Keratinocyte (primary cell): ENCODE measurements at regions not wholly inside any gene's neighbourhood (a gene's known extent, or its start where the extent isn't known, plus 50 kb on each side); places are given as distances from the start of the nearest gene placed in this dataset.

Experiments used
- DNase-seq: peaks from one replicate; pipeline ENCODE4 v3.0.0-alpha.2; 2011; ENCODE audit warnings: low read depth, missing footprints, low spot score
- FAIRE-seq: peaks from 2 replicates; lab custom pipeline; 2011; peaks lifted over from hg19 to GRCh38; lab: Jason Lieb, UNC
- H2AFZ ChIP-seq: 2 replicates; pipeline ENCODE4 v1.6.0; 2012; ENCODE audit warnings: low read length, control low read depth, inconsistent platforms; ENCODE audit not compliant: control insufficient read depth
- H3K27ac ChIP-seq: 2 replicates; pipeline ENCODE4 v1.5.1; 2011; ENCODE audit warnings: low read length; ENCODE audit not compliant: control insufficient read depth, insufficient read depth
- H3K27me3 ChIP-seq: 3 replicates; pipeline ENCODE4 v1.6.0; 2011; ENCODE audit warnings: low read length; ENCODE audit not compliant: control insufficient read depth, insufficient read depth; ENCODE audit errors: extremely low read depth
- H3K36me3 ChIP-seq, 2 experiments: 2 replicates in 1 of 2; 3 replicates in 1 of 2; pipeline ENCODE4 v1.5.1; 2011; ENCODE audit warnings: low read length in 2 of 2, mild to moderate bottlenecking in 1 of 2; ENCODE audit not compliant: control insufficient read depth in 2 of 2, insufficient read depth in 2 of 2; ENCODE audit errors: extremely low read depth in 1 of 2
- H3K4me1 ChIP-seq: 3 replicates; pipeline ENCODE4 v1.5.1; 2011; ENCODE audit warnings: low read length; ENCODE audit not compliant: control insufficient read depth, insufficient read depth; ENCODE audit errors: extremely low read depth
- H3K4me2 ChIP-seq: 3 replicates; pipeline ENCODE4 v1.6.0; 2011; ENCODE audit warnings: low read depth, low read length; ENCODE audit not compliant: control insufficient read depth, insufficient read depth; ENCODE audit errors: extremely low read depth
- H3K4me3 ChIP-seq, 3 experiments: fragments of 200-600 bp in 1 of 3; sonication (generic) in 1 of 3; 2 replicates in 2 of 3; 3 replicates in 1 of 3; pipeline ENCODE4 v1.5.1; 2011 to 2016; ENCODE audit warnings: low read length in 3 of 3, mild to moderate bottlenecking in 3 of 3, control low read depth in 2 of 3, inconsistent platforms in 1 of 3, low read depth in 1 of 3, mixed read lengths in 1 of 3, mixed run types in 1 of 3, moderate library complexity in 1 of 3; ENCODE audit not compliant: control insufficient read depth in 2 of 3, insufficient read depth in 2 of 3; ENCODE audit errors: extremely low read depth in 1 of 3
- H3K79me2 ChIP-seq: 2 replicates; pipeline ENCODE4 v1.6.0; 2012; ENCODE audit warnings: low read length; ENCODE audit not compliant: control insufficient read depth, insufficient read depth
- H3K9ac ChIP-seq: 3 replicates; pipeline ENCODE4 v1.6.0; 2011; ENCODE audit warnings: low read length; ENCODE audit not compliant: control insufficient read depth, insufficient read depth; ENCODE audit errors: extremely low read depth
- H3K9me1 ChIP-seq: 3 replicates; pipeline ENCODE4 v1.6.0; 2011; ENCODE audit warnings: low read length; ENCODE audit not compliant: control insufficient read depth, insufficient read depth; ENCODE audit errors: extremely low read depth
- H3K9me3 ChIP-seq: 2 replicates; pipeline ENCODE4 v1.5.1; 2012; ENCODE audit warnings: low read depth, low read length; ENCODE audit not compliant: control insufficient read depth
- H4K20me1 ChIP-seq: 3 replicates; pipeline ENCODE4 v1.6.0; 2011; ENCODE audit warnings: low read length; ENCODE audit not compliant: control insufficient read depth, insufficient read depth; ENCODE audit errors: extremely low read depth
- EZH2 ChIP-seq: IDR thresholded peaks from one replicate; pipeline ENCODE4 v1.6.1; 2012; ENCODE audit warnings: inconsistent platforms, mild to moderate bottlenecking, low read length, moderate library complexity
- dilution Hi-C: fragments of 300-500 bp; cut with MboI; formaldehyde crosslinking; loops from one replicate; pipeline ENCODE4 v1.7.0; 2020; ENCODE audit warnings: low sequenced_read_pairs; ENCODE audit not compliant: extremely low pct_ligation_motif_present
- TF ChIP-seq, protein P1 (sequence below), 3 experiments: IDR thresholded peaks in 1 of 3; conservative IDR thresholded peaks in 1 of 3; optimal IDR thresholded peaks in 1 of 3; 2 replicates in 2 of 3; 3 replicates in 1 of 3; pipeline versions ENCODE3 to v1.5.1; 2011; ENCODE audit warnings: low read length in 3 of 3, mild to moderate bottlenecking in 3 of 3, moderate library complexity in 2 of 3, control low read depth in 1 of 3, inconsistent platforms in 1 of 3; ENCODE audit not compliant: insufficient read depth in 2 of 3; ENCODE audit errors: extremely low read depth in 1 of 3

DNA sequence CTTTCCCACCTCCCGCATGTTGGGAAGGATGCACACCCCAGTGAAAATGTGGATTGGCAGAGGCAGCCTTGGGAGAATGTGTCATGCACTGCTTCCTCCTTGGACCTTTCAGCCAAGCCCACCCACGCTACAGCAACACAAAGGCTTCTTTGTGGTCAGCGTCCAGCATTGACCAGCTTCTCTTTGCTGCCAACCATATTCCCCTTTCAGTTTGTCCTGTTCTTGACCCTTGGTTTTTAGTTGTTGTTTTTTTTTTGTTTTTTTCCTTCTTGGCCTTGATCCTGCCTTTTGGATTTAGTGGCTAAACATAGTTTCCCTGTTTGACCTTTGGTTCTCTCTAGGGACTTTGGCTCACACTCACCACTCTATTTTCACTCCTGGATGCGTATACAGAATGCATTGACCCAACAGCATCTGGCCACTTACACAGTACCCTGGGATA is 573.6 kb downstream of the INSC start:
- H3K9me1 ChIP-seq, result no peaks in the 10 kb centered on the region
- dilution Hi-C loops, result no loop called here
- H3K9ac ChIP-seq, result no peak overlapping the region
- no peak overlapping the region for H3K4me3 ChIP-seq
- TF ChIP-seq, protein P1, sequence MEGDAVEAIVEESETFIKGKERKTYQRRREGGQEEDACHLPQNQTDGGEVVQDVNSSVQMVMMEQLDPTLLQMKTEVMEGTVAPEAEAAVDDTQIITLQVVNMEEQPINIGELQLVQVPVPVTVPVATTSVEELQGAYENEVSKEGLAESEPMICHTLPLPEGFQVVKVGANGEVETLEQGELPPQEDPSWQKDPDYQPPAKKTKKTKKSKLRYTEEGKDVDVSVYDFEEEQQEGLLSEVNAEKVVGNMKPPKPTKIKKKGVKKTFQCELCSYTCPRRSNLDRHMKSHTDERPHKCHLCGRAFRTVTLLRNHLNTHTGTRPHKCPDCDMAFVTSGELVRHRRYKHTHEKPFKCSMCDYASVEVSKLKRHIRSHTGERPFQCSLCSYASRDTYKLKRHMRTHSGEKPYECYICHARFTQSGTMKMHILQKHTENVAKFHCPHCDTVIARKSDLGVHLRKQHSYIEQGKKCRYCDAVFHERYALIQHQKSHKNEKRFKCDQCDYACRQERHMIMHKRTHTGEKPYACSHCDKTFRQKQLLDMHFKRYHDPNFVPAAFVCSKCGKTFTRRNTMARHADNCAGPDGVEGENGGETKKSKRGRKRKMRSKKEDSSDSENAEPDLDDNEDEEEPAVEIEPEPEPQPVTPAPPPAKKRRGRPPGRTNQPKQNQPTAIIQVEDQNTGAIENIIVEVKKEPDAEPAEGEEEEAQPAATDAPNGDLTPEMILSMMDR (optimal IDR thresholded peaks at IDR 0.05 in 1 of 3, IDR thresholded peaks at IDR 0.05 in 1 of 3, conservative IDR thresholded peaks at IDR 0.05 in 1 of 3; ENCODE audit: extremely low read depth in 1 of 3, insufficient read depth in 2 of 3, low read length in 3 of 3), result no peak
- no peak for TF ChIP-seq EZH2
- DNase-seq, result no peak
- no peaks in the 10 kb centered on the region for H3K4me1 ChIP-seq
- H2AFZ ChIP-seq, result no peak overlapping the region
- H3K27me3 ChIP-seq, result no peaks in the 10 kb centered on the region
- no peaks in the 10 kb centered on the region for H4K20me1 ChIP-seq
- no peaks in the 10 kb centered on the region for H3K79me2 ChIP-seq
- no peak for FAIRE-seq
- no peaks in the 10 kb centered on the region for H3K9me3 ChIP-seq
- H3K4me2 ChIP-seq, result no peak overlapping the region
- H3K27ac ChIP-seq, result no peak overlapping the region
- H3K36me3 ChIP-seq, result no peaks in the 10 kb centered on the region

DNA sequence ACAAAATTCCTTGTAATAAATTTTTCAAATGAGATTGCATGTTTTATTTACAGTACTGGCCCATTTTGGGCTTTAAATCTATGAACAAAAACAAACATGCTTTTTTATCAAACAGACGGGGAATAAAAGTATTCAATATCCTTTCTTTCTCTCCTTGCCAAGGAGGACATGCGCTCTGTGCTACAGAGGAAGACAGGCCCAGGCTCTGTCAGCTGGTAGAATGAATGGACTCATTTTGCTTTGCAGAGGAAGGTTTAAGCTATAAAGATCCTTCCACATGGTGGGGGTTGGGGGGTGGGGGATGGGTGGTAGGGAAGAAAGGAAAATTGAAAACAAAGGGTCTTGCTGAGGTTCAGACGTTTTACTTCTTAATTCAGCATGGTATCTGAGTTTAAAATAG is 575.6 kb downstream of the INSC start:
- Histone ChIP-seq H3K9me3 (no peaks in the 10 kb centered on the region), H2AFZ (no peak overlapping the region), H3K36me3 (no peaks in the 10 kb centered on the region), H3K4me1 (no peaks in the 10 kb centered on the region), H3K9ac (no peak overlapping the region), H3K9me1 (no peaks in the 10 kb centered on the region), H3K79me2 (no peaks in the 10 kb centered on the region), H3K4me2 (no peak overlapping the region), H3K27me3 (no peaks in the 10 kb centered on the region), H3K4me3 (no peak overlapping the region), H4K20me1 (no peaks in the 10 kb centered on the region), H3K27ac (no peak overlapping the region)
- dilution Hi-C loops, result no loop called here
- TF ChIP-seq, protein P1 (optimal IDR thresholded peaks at IDR 0.05 in 1 of 3, IDR thresholded peaks at IDR 0.05 in 1 of 3, conservative IDR thresholded peaks at IDR 0.05 in 1 of 3; ENCODE audit: extremely low read depth in 1 of 3, insufficient read depth in 2 of 3, low read length in 3 of 3), result no peak
- TF ChIP-seq EZH2, result no peak
- FAIRE-seq (no peak), DNase-seq (no peak)
